ENCODE measurements at regions not wholly inside any gene's neighbourhood (a gene's known extent, or its start where the extent isn't known, plus 50 kb on each side); places are given as distances from the start of the nearest gene placed in this dataset.
"Not testable (repeated sequence)": the region's sequence is repeated elsewhere in the genome, so short reads cannot be mapped to it uniquely, and the experiment has no call there.

- no peak for TF ChIP-seq CTCF (conservative IDR thresholded peaks at IDR 0.05; ENCODE audit: low read depth, low read length)
- DNase-seq (ENCODE audit: low read depth) = no peak
- no peak overlapping the region for H3K4me3 ChIP-seq (ENCODE audit: low read depth, low read length)
These were observed 292.1 kb downstream of the TDRD3 start for GRCh38 chr13:60689076-60689475.

DNA sequence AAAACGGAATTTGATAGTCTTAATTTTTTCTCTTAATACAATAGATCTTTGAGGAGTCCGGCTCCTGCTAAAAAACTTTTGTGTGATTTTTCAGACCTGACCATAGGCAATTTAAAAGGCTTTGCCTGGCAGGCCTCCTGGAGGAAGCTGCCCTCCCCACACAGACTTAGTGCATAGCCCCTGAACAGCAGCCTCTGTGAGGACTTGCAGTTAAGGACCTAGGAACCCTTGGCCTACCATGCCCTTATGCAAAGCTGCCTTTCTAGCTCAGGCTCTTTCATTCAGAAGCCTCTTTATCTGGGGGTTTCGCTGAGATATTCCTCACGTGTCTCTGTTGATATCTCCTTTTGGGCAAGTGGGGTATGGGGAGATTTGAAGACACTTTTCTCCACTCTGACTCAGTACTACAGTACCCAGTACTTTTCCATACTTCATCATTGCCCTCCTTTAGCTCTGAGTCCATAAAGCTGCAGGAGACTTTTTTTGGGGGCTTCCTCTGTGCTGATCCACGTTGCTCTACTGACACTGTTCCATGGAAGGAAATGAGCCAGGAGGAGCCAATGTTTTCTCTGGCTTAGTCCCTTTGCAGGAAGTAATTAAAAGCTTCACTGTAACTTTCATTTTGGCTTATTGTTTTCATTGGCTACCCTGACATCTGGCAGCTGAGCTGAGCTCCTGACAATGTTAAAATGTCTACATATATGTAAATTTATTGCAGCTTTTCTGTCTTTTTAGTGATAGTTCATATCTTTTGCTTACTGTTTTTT lies 283.1 kb downstream of the TDRD3 start:
- DNase-seq (ENCODE audit: low read depth) = no peak
- no peak for TF ChIP-seq CTCF (conservative IDR thresholded peaks at IDR 0.05; ENCODE audit: low read depth, low read length)
- no peak overlapping the region for H3K4me3 ChIP-seq (ENCODE audit: low read depth, low read length)

GRCh38 chr13:60679131-60679530 lies 282.1 kb downstream of the TDRD3 start:
- H3K4me3 ChIP-seq (ENCODE audit: low read depth, low read length) = no peak overlapping the region
- TF ChIP-seq CTCF (conservative IDR thresholded peaks at IDR 0.05; ENCODE audit: low read depth, low read length) = no peak
- DNase-seq (ENCODE audit: low read depth) = no peak

DNA sequence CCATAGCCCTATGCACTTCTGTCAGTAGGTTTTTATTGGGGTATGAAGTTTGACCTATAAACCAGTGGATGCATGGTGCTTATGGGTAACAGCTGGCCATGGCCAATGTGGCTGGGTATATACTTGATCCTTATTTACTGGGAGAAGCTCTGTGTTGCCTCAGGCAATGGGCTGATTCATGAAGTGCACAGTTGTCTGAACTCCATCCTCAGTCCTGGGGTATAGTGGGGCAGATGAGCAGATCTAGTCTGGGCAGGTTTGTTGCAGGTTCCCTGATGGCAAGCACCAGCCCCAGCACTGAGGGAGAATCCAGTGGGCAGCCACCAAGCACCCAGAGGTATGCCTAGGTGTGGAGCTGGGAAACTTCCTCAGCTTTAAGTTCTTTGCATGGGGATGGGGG lies 274.4 kb downstream of the TDRD3 start:
- H3K4me3 ChIP-seq (ENCODE audit: low read depth, low read length) = no peak overlapping the region
- DNase-seq (ENCODE audit: low read depth) = no peak
- no peak for TF ChIP-seq CTCF (conservative IDR thresholded peaks at IDR 0.05; ENCODE audit: low read depth, low read length)

- no peak for DNase-seq (ENCODE audit: low read depth)
- no peak for TF ChIP-seq CTCF (conservative IDR thresholded peaks at IDR 0.05; ENCODE audit: low read depth, low read length)
- no peak overlapping the region for H3K4me3 ChIP-seq (ENCODE audit: low read depth, low read length)
These were observed 266.8 kb downstream of the TDRD3 start for GRCh38 chr13:60663788-60664187.

- no peak for TF ChIP-seq CTCF (conservative IDR thresholded peaks at IDR 0.05; ENCODE audit: low read depth, low read length)
- H3K4me3 ChIP-seq (ENCODE audit: low read depth, low read length) = no peak overlapping the region
- no peak for DNase-seq (ENCODE audit: low read depth)
These were observed 265.6 kb downstream of the TDRD3 start for GRCh38 chr13:60662595-60662994.

DNA sequence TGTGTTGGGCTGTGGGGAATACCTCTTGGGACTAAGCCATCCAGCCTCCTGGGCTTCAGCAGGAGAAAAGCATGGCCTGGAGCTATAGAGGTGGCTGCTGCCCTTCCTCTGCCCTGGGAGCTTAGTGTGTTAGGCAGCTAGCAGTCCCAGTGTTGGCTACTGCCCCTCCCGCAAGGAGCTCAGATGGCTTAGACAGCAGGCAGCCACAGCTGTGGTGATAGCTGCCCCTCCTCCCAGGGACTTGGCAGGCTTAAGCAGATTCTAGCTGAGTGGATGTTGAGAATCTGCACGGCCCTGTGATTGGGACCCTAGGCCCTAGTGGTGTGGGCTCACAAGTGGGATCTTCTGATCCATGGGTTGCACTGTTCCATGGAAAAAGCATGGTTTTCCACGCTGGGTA lies 264.5 kb downstream of the TDRD3 start:
- no peak for DNase-seq (ENCODE audit: low read depth)
- H3K4me3 ChIP-seq (ENCODE audit: low read depth, low read length) = no peak overlapping the region
- TF ChIP-seq CTCF (conservative IDR thresholded peaks at IDR 0.05; ENCODE audit: low read depth, low read length) = no peak

DNA sequence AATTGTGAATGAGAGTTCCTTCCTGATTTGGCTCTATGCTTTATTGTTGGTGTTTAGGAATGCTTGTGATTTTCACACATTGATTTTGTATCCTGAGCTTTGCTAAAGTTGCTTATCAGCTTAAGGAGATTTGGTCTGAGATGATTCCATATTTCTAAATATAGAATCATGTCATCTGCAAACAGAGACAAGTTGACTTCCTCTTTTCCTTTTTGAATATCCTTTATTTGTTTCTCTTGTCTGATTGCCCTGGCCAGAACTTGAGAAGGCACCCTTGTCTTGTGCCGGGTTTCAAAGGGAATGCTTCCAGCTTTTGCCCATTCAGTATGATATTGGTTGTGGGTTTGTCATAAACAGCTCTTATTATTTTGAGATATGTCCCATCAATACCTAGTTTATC lies 260.6 kb downstream of the TDRD3 start:
- not testable (repeated sequence) for DNase-seq (ENCODE audit: low read depth); H3K4me3 ChIP-seq (ENCODE audit: low read depth, low read length)
